ENCODE measurements at regions not wholly inside any gene's neighbourhood (a gene's known extent, or its start where the extent isn't known, plus 50 kb on each side); places are given as distances from the start of the nearest gene placed in this dataset.

GRCh38 chr1:38183747-38184146, 137.2 kb upstream of the POU3F1 start (continued):
- TF ChIP-seq ARID3A (IDR thresholded peaks at IDR 0.05; ENCODE audit: borderline replicate concordance, low read depth, low read length) (no peak), C11orf30 (IDR thresholded peaks at IDR 0.05; ENCODE audit: low read depth) (no peak), TBL1XR1 (IDR thresholded peaks at IDR 0.05; ENCODE audit: low read length in 2 of 2) (no peak)

- Histone ChIP-seq H3K36me3 (ENCODE audit: control insufficient read depth, insufficient read depth, low read length) (no peaks in the 10 kb centered on the region), H3K9me3 (replicated peaks; ENCODE audit: control insufficient read depth, insufficient read depth, low read depth, low read length) (no peaks in the 10 kb centered on the region), H3K79me2 (ENCODE audit: control insufficient read depth, insufficient read depth, low read length) (no peaks in the 10 kb centered on the region), H3K4me2 (ENCODE audit: insufficient read depth, low read length) (no peak overlapping the region), H3K4me3 (no peak overlapping the region), H3K9me1 (ENCODE audit: control insufficient read depth, insufficient read depth, low read length) (no peaks in the 10 kb centered on the region), H4K20me1 (replicated peaks; ENCODE audit: control insufficient read depth, insufficient read depth, low read length) (no peaks in the 10 kb centered on the region), H3K27me3 (ENCODE audit: control insufficient read depth in 2 of 2, insufficient read depth in 2 of 2, low read length in 2 of 2) (peaks cover 21 to 68% of the 10 kb centered on the region in 2 experiments), H3K4me1 (replicated peaks in 1 of 2; ENCODE audit: control insufficient read depth in 2 of 2, insufficient read depth in 2 of 2, low read length in 2 of 2) (no peaks in the 10 kb centered on the region), H3K27ac (ENCODE audit: extremely low read depth, low read depth, low read length) (no peak overlapping the region), H3K9ac (ENCODE audit: insufficient read depth in 1 of 2, low read depth in 2 of 2, low read length in 2 of 2) (no peak overlapping the region), H2AFZ (ENCODE audit: low read depth, low read length) (no peak overlapping the region)
- CTCF ChIA-PET (ENCODE audit: low intra/inter-chr PET ratio): no interaction called here
- in situ Hi-C loops (cut with MboI) (no loop called here), intact Hi-C loops (cut with micrococcal nuclease) (no loop called here)
- DNase-seq (ENCODE audit: extremely low read depth in 1 of 4, low spot score in 3 of 4) (peak; percentile 7 to 29 (median 27)), ATAC-seq (peak; percentile 31; the same call in 1 of the 3 replicates), FAIRE-seq (no peak)
- POLR2A ChIA-PET: interaction anchor here (0.6 to 1.0 kb wide), 3 partner anchors 10 to 45 kb away, joined by 3 to 8 read pairs (median 3); no protein-coding TSS in a partner anchor
- TF ChIP-seq TEAD4 (IDR thresholded peaks at IDR 0.05; ENCODE audit: low read length): no peak
- TF ChIP-seq TEAD4 (CRISPR knock-in tag; IDR thresholded peaks at IDR 0.05; ENCODE audit: borderline replicate concordance): no peak
- no peak for TF ChIP-seq KAT8 (IDR thresholded peaks at IDR 0.05; ENCODE audit: low read depth)
- peak; percentile 68; the same call in 1 of the 2 replicates for TF ChIP-seq ZBTB7A (IDR thresholded peaks at IDR 0.05; ENCODE audit: borderline replicate concordance, control insufficient read depth, low read depth, low read length)
- TF ChIP-seq ETS2 (tag; IDR thresholded peaks at IDR 0.05; ENCODE audit: borderline replicate concordance, poor library complexity, severe bottlenecking): no peak
- no TSS peak for BruUV-seq (replicated peaks)
- 8% methylated on average over 7 of the region's 7 CpGs for WGBS (ENCODE audit: insufficient coverage, low coverage, missing lambda C conversion rate)
Measured at GRCh38 chr1:38183096-38183495, 136.5 kb upstream of the POU3F1 start.

Measured in K562 (cell line).